ENCODE measurements at regions not wholly inside any gene's neighbourhood (a gene's known extent, or its start where the extent isn't known, plus 50 kb on each side); places are given as distances from the start of the nearest gene placed in this dataset.

- Histone ChIP-seq H3K79me2 (replicated peaks; ENCODE audit: insufficient read depth, low read length) (peaks cover 44% of the 10 kb centered on the region), H3K9me3 (ENCODE audit: low read length) (no peaks in the 10 kb centered on the region), H4K20me1 (ENCODE audit: insufficient read depth) (no peaks in the 10 kb centered on the region), H2AFZ (ENCODE audit: low read depth, low read length) (peak overlapping the region; percentile 98), H3F3A (ENCODE audit: insufficient read depth, low read length, poor library complexity, severe bottlenecking) (peaks cover 3% of the 10 kb centered on the region), H3K4me2 (ENCODE audit: low read length) (peak overlapping the region; percentile 68), H3K27me3 (ENCODE audit: insufficient read depth, low read depth, low read length) (no peaks in the 10 kb centered on the region), H3K4me3 (ENCODE audit: low read length) (peak overlapping the region; percentile 81), H3K36me3 (ENCODE audit: insufficient read depth, low read length) (no peaks in the 10 kb centered on the region), H3K9ac (ENCODE audit: low read length) (peak overlapping the region; percentile 92), H3K27ac (ENCODE audit: low read length) (peak overlapping the region; percentile 74), H3K9me2 (ENCODE audit: insufficient read depth, low read length) (no peaks in the 10 kb centered on the region)
- peak; percentile 42 for TF ChIP-seq RAD21 (conservative IDR thresholded peaks at IDR 0.05)
- TF ChIP-seq POLR2AphosphoS5 (IDR thresholded peaks at IDR 0.05) = peak; percentile 68
- TF ChIP-seq, protein P1, sequence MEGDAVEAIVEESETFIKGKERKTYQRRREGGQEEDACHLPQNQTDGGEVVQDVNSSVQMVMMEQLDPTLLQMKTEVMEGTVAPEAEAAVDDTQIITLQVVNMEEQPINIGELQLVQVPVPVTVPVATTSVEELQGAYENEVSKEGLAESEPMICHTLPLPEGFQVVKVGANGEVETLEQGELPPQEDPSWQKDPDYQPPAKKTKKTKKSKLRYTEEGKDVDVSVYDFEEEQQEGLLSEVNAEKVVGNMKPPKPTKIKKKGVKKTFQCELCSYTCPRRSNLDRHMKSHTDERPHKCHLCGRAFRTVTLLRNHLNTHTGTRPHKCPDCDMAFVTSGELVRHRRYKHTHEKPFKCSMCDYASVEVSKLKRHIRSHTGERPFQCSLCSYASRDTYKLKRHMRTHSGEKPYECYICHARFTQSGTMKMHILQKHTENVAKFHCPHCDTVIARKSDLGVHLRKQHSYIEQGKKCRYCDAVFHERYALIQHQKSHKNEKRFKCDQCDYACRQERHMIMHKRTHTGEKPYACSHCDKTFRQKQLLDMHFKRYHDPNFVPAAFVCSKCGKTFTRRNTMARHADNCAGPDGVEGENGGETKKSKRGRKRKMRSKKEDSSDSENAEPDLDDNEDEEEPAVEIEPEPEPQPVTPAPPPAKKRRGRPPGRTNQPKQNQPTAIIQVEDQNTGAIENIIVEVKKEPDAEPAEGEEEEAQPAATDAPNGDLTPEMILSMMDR (IDR thresholded peaks at IDR 0.05; ENCODE audit: poor library complexity, severe bottlenecking) = no peak
- TF ChIP-seq MXI1 (conservative IDR thresholded peaks at IDR 0.05; ENCODE audit: poor library complexity, severe bottlenecking) = peak; percentile 88
- TF ChIP-seq SMC3 (conservative IDR thresholded peaks at IDR 0.05; ENCODE audit: poor library complexity) = peak; percentile 50
- TF ChIP-seq, protein P2, sequence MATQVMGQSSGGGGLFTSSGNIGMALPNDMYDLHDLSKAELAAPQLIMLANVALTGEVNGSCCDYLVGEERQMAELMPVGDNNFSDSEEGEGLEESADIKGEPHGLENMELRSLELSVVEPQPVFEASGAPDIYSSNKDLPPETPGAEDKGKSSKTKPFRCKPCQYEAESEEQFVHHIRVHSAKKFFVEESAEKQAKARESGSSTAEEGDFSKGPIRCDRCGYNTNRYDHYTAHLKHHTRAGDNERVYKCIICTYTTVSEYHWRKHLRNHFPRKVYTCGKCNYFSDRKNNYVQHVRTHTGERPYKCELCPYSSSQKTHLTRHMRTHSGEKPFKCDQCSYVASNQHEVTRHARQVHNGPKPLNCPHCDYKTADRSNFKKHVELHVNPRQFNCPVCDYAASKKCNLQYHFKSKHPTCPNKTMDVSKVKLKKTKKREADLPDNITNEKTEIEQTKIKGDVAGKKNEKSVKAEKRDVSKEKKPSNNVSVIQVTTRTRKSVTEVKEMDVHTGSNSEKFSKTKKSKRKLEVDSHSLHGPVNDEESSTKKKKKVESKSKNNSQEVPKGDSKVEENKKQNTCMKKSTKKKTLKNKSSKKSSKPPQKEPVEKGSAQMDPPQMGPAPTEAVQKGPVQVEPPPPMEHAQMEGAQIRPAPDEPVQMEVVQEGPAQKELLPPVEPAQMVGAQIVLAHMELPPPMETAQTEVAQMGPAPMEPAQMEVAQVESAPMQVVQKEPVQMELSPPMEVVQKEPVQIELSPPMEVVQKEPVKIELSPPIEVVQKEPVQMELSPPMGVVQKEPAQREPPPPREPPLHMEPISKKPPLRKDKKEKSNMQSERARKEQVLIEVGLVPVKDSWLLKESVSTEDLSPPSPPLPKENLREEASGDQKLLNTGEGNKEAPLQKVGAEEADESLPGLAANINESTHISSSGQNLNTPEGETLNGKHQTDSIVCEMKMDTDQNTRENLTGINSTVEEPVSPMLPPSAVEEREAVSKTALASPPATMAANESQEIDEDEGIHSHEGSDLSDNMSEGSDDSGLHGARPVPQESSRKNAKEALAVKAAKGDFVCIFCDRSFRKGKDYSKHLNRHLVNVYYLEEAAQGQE (IDR thresholded peaks at IDR 0.05; ENCODE audit: borderline replicate concordance) = peak; percentile 89
- TF ChIP-seq EP300 (conservative IDR thresholded peaks at IDR 0.05; ENCODE audit: poor library complexity, severe bottlenecking) = no peak
- peak; percentile 77 for TF ChIP-seq TAF1 (IDR thresholded peaks at IDR 0.05; ENCODE audit: low read depth)
- no peak for TF ChIP-seq EZH2 (IDR thresholded peaks at IDR 0.05; ENCODE audit: borderline replicate concordance, insufficient read depth, low read length, poor library complexity, severe bottlenecking)
Observed at GRCh38 chr1:65067491-65068201, 80.4 kb upstream of the AK4 start.

- Histone ChIP-seq H3K27me3 (ENCODE audit: insufficient read depth, low read depth, low read length) (no peaks in the 10 kb centered on the region), H3K4me2 (ENCODE audit: low read length) (peak overlapping the region; percentile 68), H3K9me2 (ENCODE audit: insufficient read depth, low read length) (no peaks in the 10 kb centered on the region), H3K4me3 (ENCODE audit: low read length) (peak overlapping the region; percentile 81), H3K9ac (ENCODE audit: low read length) (peak overlapping the region; percentile 92), H2AFZ (ENCODE audit: low read depth, low read length) (peak overlapping the region; percentile 98), H3K9me3 (ENCODE audit: low read length) (no peaks in the 10 kb centered on the region), H3K36me3 (ENCODE audit: insufficient read depth, low read length) (no peaks in the 10 kb centered on the region), H3K79me2 (replicated peaks; ENCODE audit: insufficient read depth, low read length) (peaks cover 36% of the 10 kb centered on the region), H4K20me1 (ENCODE audit: insufficient read depth) (no peaks in the 10 kb centered on the region), H3F3A (ENCODE audit: insufficient read depth, low read length, poor library complexity, severe bottlenecking) (no peaks in the 10 kb centered on the region), H3K27ac (ENCODE audit: low read length) (peak overlapping the region; percentile 74)
- TF ChIP-seq MXI1 (conservative IDR thresholded peaks at IDR 0.05; ENCODE audit: poor library complexity, severe bottlenecking) (peak; percentile 70), EZH2 (IDR thresholded peaks at IDR 0.05; ENCODE audit: borderline replicate concordance, insufficient read depth, low read length, poor library complexity, severe bottlenecking) (no peak)
Observed at GRCh38 chr1:65068202-65069010, 79.6 kb upstream of the AK4 start.
